Stomach (tissue), 4 donors: ENCODE measurements at regions not wholly inside any gene's neighbourhood (a gene's known extent, or its start where the extent isn't known, plus 50 kb on each side); places are given as distances from the start of the nearest gene placed in this dataset.

ENCODE experiments used
- EP300 ChIP-seq: sonication (generic); formaldehyde crosslinking; IDR thresholded peaks from one replicate; pipeline ENCODE4 v1.6.1; 2017; ENCODE audit warnings: antibody characterized with exemption
- POLR2A ChIP-seq, 4 donors: fragments of 450-650 bp; IDR thresholded peaks; one replicate each; pipeline ENCODE4 v1.6.1; 2016; ENCODE audit warnings: antibody characterized with exemption in 4 of 4, control low read depth in 2 of 4, mild to moderate bottlenecking in 1 of 4, moderate library complexity in 1 of 4
- TF ChIP-seq, protein P1 (sequence below), 7 experiments: fragments of 450-650 bp in 4 of 7; fragments of 200-600 bp in 3 of 7; sonication (generic) in 3 of 7; IDR thresholded peaks; one replicate each; pipeline ENCODE4 v1.5.1; 2016 to 2019; ENCODE audit warnings: antibody characterized with exemption in 7 of 7, control low read depth in 2 of 7, mild to moderate bottlenecking in 1 of 7

- TF ChIP-seq, protein P1, sequence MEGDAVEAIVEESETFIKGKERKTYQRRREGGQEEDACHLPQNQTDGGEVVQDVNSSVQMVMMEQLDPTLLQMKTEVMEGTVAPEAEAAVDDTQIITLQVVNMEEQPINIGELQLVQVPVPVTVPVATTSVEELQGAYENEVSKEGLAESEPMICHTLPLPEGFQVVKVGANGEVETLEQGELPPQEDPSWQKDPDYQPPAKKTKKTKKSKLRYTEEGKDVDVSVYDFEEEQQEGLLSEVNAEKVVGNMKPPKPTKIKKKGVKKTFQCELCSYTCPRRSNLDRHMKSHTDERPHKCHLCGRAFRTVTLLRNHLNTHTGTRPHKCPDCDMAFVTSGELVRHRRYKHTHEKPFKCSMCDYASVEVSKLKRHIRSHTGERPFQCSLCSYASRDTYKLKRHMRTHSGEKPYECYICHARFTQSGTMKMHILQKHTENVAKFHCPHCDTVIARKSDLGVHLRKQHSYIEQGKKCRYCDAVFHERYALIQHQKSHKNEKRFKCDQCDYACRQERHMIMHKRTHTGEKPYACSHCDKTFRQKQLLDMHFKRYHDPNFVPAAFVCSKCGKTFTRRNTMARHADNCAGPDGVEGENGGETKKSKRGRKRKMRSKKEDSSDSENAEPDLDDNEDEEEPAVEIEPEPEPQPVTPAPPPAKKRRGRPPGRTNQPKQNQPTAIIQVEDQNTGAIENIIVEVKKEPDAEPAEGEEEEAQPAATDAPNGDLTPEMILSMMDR (IDR thresholded peaks at IDR 0.05) = no peak
- no peak for TF ChIP-seq POLR2A (IDR thresholded peaks at IDR 0.05)
- TF ChIP-seq EP300 = no peak
These were observed 305.2 kb downstream of the NDFIP2 start for GRCh38 chr13:79786176-79786575.
